ENCODE measurements at regions not wholly inside any gene's neighbourhood (a gene's known extent, or its start where the extent isn't known, plus 50 kb on each side); places are given as distances from the start of the nearest gene placed in this dataset.

DNA sequence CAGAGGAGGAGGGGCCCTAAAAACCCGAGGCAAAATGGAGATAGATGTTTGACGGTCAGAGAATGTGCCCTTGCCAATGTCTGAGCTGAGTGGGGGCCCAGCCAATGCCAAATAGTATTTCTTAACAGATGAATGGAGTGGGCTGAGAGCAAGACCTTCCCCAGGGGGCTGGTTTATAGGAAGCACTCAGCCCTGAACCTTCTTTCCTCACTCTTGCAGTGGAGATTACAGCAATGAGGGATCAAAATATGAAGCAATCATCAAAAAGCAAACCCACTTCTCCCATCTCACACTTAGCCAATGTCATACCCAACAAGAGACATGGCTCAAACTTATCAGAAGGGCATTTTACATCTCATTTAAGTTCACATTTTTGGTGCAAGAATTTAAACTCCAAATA lies 350.3 kb downstream of the GADD45G start (continued):
- no peak for TF ChIP-seq ZNF462 (CRISPR knock-in tag; IDR thresholded peaks at IDR 0.05)
- no peak for TF ChIP-seq NANOG (IDR thresholded peaks at IDR 0.05; ENCODE audit: borderline replicate concordance)
- no peak for TF ChIP-seq ZNF114 (CRISPR knock-in tag; IDR thresholded peaks at IDR 0.05)
- TF ChIP-seq, protein P1, sequence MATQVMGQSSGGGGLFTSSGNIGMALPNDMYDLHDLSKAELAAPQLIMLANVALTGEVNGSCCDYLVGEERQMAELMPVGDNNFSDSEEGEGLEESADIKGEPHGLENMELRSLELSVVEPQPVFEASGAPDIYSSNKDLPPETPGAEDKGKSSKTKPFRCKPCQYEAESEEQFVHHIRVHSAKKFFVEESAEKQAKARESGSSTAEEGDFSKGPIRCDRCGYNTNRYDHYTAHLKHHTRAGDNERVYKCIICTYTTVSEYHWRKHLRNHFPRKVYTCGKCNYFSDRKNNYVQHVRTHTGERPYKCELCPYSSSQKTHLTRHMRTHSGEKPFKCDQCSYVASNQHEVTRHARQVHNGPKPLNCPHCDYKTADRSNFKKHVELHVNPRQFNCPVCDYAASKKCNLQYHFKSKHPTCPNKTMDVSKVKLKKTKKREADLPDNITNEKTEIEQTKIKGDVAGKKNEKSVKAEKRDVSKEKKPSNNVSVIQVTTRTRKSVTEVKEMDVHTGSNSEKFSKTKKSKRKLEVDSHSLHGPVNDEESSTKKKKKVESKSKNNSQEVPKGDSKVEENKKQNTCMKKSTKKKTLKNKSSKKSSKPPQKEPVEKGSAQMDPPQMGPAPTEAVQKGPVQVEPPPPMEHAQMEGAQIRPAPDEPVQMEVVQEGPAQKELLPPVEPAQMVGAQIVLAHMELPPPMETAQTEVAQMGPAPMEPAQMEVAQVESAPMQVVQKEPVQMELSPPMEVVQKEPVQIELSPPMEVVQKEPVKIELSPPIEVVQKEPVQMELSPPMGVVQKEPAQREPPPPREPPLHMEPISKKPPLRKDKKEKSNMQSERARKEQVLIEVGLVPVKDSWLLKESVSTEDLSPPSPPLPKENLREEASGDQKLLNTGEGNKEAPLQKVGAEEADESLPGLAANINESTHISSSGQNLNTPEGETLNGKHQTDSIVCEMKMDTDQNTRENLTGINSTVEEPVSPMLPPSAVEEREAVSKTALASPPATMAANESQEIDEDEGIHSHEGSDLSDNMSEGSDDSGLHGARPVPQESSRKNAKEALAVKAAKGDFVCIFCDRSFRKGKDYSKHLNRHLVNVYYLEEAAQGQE (IDR thresholded peaks at IDR 0.05; ENCODE audit: unreplicated experiment), result no peak
- TF ChIP-seq EZH2phosphoT487 (IDR thresholded peaks at IDR 0.05; ENCODE audit: unreplicated experiment), result no peak
- TF ChIP-seq JUNB (IDR thresholded peaks at IDR 0.05; ENCODE audit: unreplicated experiment), result no peak
- no peak for TF ChIP-seq POLR2AphosphoS5 (IDR thresholded peaks at IDR 0.05; ENCODE audit: low read depth)

Data from GM23338 (cell line).